DOHH2 (cell line): ENCODE measurements at regions not wholly inside any gene's neighbourhood (a gene's known extent, or its start where the extent isn't known, plus 50 kb on each side); places are given as distances from the start of the nearest gene placed in this dataset.

Experiments used
- H3F3A ChIP-seq: fragments of 200-600 bp; sonication (generic), shearing (Covaris generic); 2 replicates; pipeline ENCODE4 v1.6.0; 2016; ENCODE audit warnings: antibody characterized with exemption, mild to moderate bottlenecking; ENCODE audit not compliant: control insufficient read depth, insufficient read depth
- H3K27ac ChIP-seq: fragments of 200-600 bp; sonication (generic); 2 replicates; pipeline ENCODE4 v1.5.1; 2014; ENCODE audit warnings: low read depth, mild to moderate bottlenecking, low read length, moderate library complexity
- H3K27me3 ChIP-seq: fragments of 200-600 bp; sonication (generic); 2 replicates; pipeline ENCODE4 v1.6.1; 2014; ENCODE audit warnings: mild to moderate bottlenecking, low read length, mixed read lengths; ENCODE audit not compliant: control insufficient read depth
- H3K36me3 ChIP-seq: fragments of 200-600 bp; sonication (generic); 2 replicates; pipeline ENCODE4 v1.6.1; 2014; ENCODE audit warnings: mild to moderate bottlenecking, low read length, moderate library complexity, mixed read lengths; ENCODE audit not compliant: control insufficient read depth
- H3K4me1 ChIP-seq: fragments of 200-600 bp; sonication (generic); 2 replicates; pipeline ENCODE4 v1.6.1; 2014; ENCODE audit warnings: mild to moderate bottlenecking, low read length, mixed read lengths; ENCODE audit not compliant: control insufficient read depth
- H3K4me2 ChIP-seq: fragments of 200-600 bp; sonication (generic); 2 replicates; pipeline ENCODE4 v1.6.0; 2014; ENCODE audit warnings: mild to moderate bottlenecking, low read length, moderate library complexity
- H3K4me3 ChIP-seq: fragments of 200-600 bp; sonication (generic); 2 replicates; pipeline ENCODE4 v1.5.1; 2014; ENCODE audit warnings: mild to moderate bottlenecking, low read length, mixed read lengths
- H3K79me2 ChIP-seq: fragments of 200-600 bp; sonication (generic); 2 replicates; pipeline ENCODE4 v1.6.1; 2014; ENCODE audit warnings: mild to moderate bottlenecking, low read length, mixed read lengths; ENCODE audit not compliant: control insufficient read depth
- H3K9me2 ChIP-seq: fragments of 200-600 bp; sonication (generic); replicated peaks from 2 replicates; pipeline ENCODE4 v1.6.1; 2014; ENCODE audit warnings: mild to moderate bottlenecking, low read length, mixed read lengths; ENCODE audit not compliant: control insufficient read depth
- H3K9me3 ChIP-seq: fragments of 200-600 bp; sonication (generic); 2 replicates; pipeline ENCODE4 v1.6.1; 2014; ENCODE audit warnings: antibody characterized with exemption, low read length, mixed read lengths; ENCODE audit not compliant: control insufficient read depth, insufficient read depth
- H4K20me1 ChIP-seq: fragments of 200-600 bp; sonication (generic); 2 replicates; pipeline ENCODE4 v1.6.0; 2014; ENCODE audit warnings: low read depth, mild to moderate bottlenecking, antibody characterized with exemption, low read length, moderate library complexity; ENCODE audit not compliant: control insufficient read depth, insufficient read depth
- CTCF ChIP-seq: fragments of 200-600 bp; sonication (generic); IDR thresholded peaks from one replicate; pipeline ENCODE4 v1.5.1; 2014; ENCODE audit warnings: antibody characterized with exemption, mild to moderate bottlenecking, low read depth, low read length; ENCODE audit not compliant: poor library complexity, severe bottlenecking
- EZH2phosphoT487 ChIP-seq: fragments of 200-600 bp; sonication (generic); IDR thresholded peaks from 2 replicates; pipeline ENCODE4 v1.6.1; 2017; ENCODE audit warnings: borderline replicate concordance, mild to moderate bottlenecking, antibody characterized with exemption, low read length, moderate library complexity, mixed read lengths

GRCh38 chr5:145540375-145540774 is 294.8 kb downstream of the PRELID2 start:
- H3K9me3 ChIP-seq: no peaks in the 10 kb centered on the region
- no peak for TF ChIP-seq CTCF

GRCh38 chr5:145539201-145539600 is 295.9 kb downstream of the PRELID2 start:
- Histone ChIP-seq H4K20me1 (no peaks in the 10 kb centered on the region), H3K36me3 (no peaks in the 10 kb centered on the region), H3K4me2 (no peak overlapping the region), H3K79me2 (no peaks in the 10 kb centered on the region), H3F3A (no peaks in the 10 kb centered on the region), H3K27me3 (peaks cover 6% of the 10 kb centered on the region), H3K4me3 (no peak overlapping the region), H3K9me2 (no peaks in the 10 kb centered on the region), H3K27ac (no peak overlapping the region), H3K9me3 (no peaks in the 10 kb centered on the region), H3K4me1 (no peaks in the 10 kb centered on the region)
- TF ChIP-seq CTCF (no peak), EZH2phosphoT487 (no peak)

More at GRCh38 chr5:145540375-145540774, 294.8 kb downstream of the PRELID2 start:
- no peaks in the 10 kb centered on the region for H4K20me1 ChIP-seq
- no peaks in the 10 kb centered on the region for H3F3A ChIP-seq
- H3K4me3 ChIP-seq: no peak overlapping the region
- no peaks in the 10 kb centered on the region for H3K79me2 ChIP-seq
- no peaks in the 10 kb centered on the region for H3K36me3 ChIP-seq
- no peak overlapping the region for H3K4me2 ChIP-seq
- H3K27me3 ChIP-seq: peaks cover 6% of the 10 kb centered on the region
- H3K9me2 ChIP-seq: no peaks in the 10 kb centered on the region
- H3K4me1 ChIP-seq: no peaks in the 10 kb centered on the region
- H3K27ac ChIP-seq: no peak overlapping the region

GRCh38 chr5:145536133-145536532 is 299.0 kb downstream of the PRELID2 start:
- Histone ChIP-seq H3K4me2 (no peak overlapping the region), H3K9me3 (no peaks in the 10 kb centered on the region), H3F3A (no peaks in the 10 kb centered on the region), H3K4me1 (no peaks in the 10 kb centered on the region), H3K9me2 (no peaks in the 10 kb centered on the region), H3K4me3 (no peak overlapping the region), H3K36me3 (no peaks in the 10 kb centered on the region), H3K79me2 (no peaks in the 10 kb centered on the region), H4K20me1 (no peaks in the 10 kb centered on the region), H3K27me3 (no peaks in the 10 kb centered on the region), H3K27ac (no peak overlapping the region)
- no peak for TF ChIP-seq CTCF
- TF ChIP-seq EZH2phosphoT487: no peak
